Neural progenitor cell (in vitro differentiated cells): ENCODE measurements at regions not wholly inside any gene's neighbourhood (a gene's known extent, or its start where the extent isn't known, plus 50 kb on each side); places are given as distances from the start of the nearest gene placed in this dataset.
"Not testable (repeated sequence)": the region's sequence is repeated elsewhere in the genome, so short reads cannot be mapped to it uniquely, and the experiment has no call there.

Experiments used
- DNase-seq: peaks from one replicate; pipeline ENCODE4 v3.0.0-alpha.2; 2016; ENCODE audit warnings: low spot score
- H2AFZ ChIP-seq: fragments of 200-600 bp; sonication (generic); replicated peaks from 2 replicates; pipeline ENCODE4 v1.6.1; 2016; ENCODE audit warnings: antibody characterized with exemption
- H3F3A ChIP-seq: fragments of 200-600 bp; sonication (generic); 2 replicates; pipeline ENCODE4 v1.6.1; 2016; ENCODE audit warnings: antibody characterized with exemption, low read depth
- H3K27ac ChIP-seq: fragments of 200-600 bp; sonication (generic); 2 replicates; pipeline ENCODE4 v1.5.1; 2016; ENCODE audit warnings: mild to moderate bottlenecking
- H3K27me3 ChIP-seq: fragments of 200-600 bp; sonication (generic); 2 replicates; pipeline ENCODE4 v1.6.1; 2016; ENCODE audit warnings: mild to moderate bottlenecking, moderate library complexity
- H3K36me3 ChIP-seq: fragments of 200-600 bp; sonication (generic); 2 replicates; pipeline ENCODE4 v1.5.1; 2016
- H3K4me1 ChIP-seq: fragments of 200-600 bp; sonication (generic); 2 replicates; pipeline ENCODE4 v1.6.1; 2016; ENCODE audit warnings: mixed run types
- H3K4me2 ChIP-seq: fragments of 200-600 bp; sonication (generic); 2 replicates; pipeline ENCODE4 v1.6.1; 2016
- H3K4me3 ChIP-seq: fragments of 200-600 bp; sonication (generic); 2 replicates; pipeline ENCODE4 v1.5.1; 2016
- H3K79me2 ChIP-seq: fragments of 200-600 bp; sonication (generic); 2 replicates; pipeline ENCODE4 v1.6.1; 2016; ENCODE audit warnings: low read depth
- H3K9ac ChIP-seq: fragments of 200-600 bp; sonication (generic); 2 replicates; pipeline ENCODE4 v1.6.1; 2016
- H3K9me3 ChIP-seq: fragments of 200-600 bp; sonication (generic); 2 replicates; pipeline ENCODE4 v1.5.1; 2016; ENCODE audit warnings: low read depth
- H4K20me1 ChIP-seq: fragments of 200-600 bp; sonication (generic); 2 replicates; pipeline ENCODE4 v1.6.1; 2016; ENCODE audit warnings: low read depth
- H3K27ac Mint-ChIP-seq: 3 replicates; pipeline ENCODE4 v1.8.0; 2021; ENCODE audit warnings: mixed read lengths
- H3K27me3 Mint-ChIP-seq: 2 replicates; pipeline ENCODE4 v1.8.0; 2022; ENCODE audit warnings: low read depth, mild to moderate bottlenecking, inconsistent platforms, moderate library complexity, mixed read lengths; ENCODE audit not compliant: insufficient read depth
- H3K36me3 Mint-ChIP-seq: 3 replicates; pipeline ENCODE4 v1.8.0; 2021; ENCODE audit warnings: mixed read lengths
- H3K4me1 Mint-ChIP-seq: 3 replicates; pipeline ENCODE4 v1.8.0; 2021; ENCODE audit warnings: mixed read lengths
- H3K4me3 Mint-ChIP-seq: 3 replicates; pipeline ENCODE4 v1.8.0; 2021; ENCODE audit warnings: mild to moderate bottlenecking, moderate library complexity, mixed read lengths
- H3K9me3 Mint-ChIP-seq: 3 replicates; pipeline ENCODE4 v1.8.0; 2020; ENCODE audit warnings: mixed read lengths
- EZH2 ChIP-seq: fragments of 200-600 bp; sonication (generic); IDR thresholded peaks from 2 replicates; pipeline ENCODE4 v1.6.1; 2017; ENCODE audit warnings: antibody characterized with exemption, mild to moderate bottlenecking, moderate library complexity
- EZH2phosphoT487 ChIP-seq: fragments of 200-600 bp; sonication (generic); IDR thresholded peaks from 2 replicates; pipeline ENCODE4 v1.6.1; 2017; ENCODE audit warnings: antibody characterized with exemption
- TF ChIP-seq, protein P1 (sequence below): fragments of 200-600 bp; sonication (generic); IDR thresholded peaks from 2 replicates; pipeline ENCODE4 v1.5.1; 2017; ENCODE audit warnings: antibody characterized with exemption, mild to moderate bottlenecking

DNA sequence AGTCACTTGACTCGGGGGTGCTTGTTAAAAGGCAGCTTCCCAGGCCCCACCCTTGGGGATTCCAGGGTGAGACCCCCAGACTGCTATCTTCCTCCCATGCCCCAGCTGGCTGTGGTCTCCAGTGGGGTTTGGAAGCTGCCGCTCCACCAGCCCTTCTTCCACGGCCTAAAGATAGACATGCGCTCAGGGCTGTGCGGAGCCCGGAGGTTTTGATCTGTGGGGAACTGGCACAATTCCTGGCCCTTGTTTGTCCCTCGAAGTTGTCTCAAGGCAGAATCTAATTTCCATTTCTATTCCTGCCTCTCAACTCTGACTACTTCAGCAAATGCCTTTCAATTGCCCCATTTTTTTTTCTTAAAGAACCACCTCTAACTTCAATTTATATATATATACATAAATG is 120.7 kb upstream of the SRSF6 start:
- peaks cover 12% of the 10 kb centered on the region for H3K27me3 Mint-ChIP-seq
- no peak overlapping the region for H3K4me3 ChIP-seq

DNA sequence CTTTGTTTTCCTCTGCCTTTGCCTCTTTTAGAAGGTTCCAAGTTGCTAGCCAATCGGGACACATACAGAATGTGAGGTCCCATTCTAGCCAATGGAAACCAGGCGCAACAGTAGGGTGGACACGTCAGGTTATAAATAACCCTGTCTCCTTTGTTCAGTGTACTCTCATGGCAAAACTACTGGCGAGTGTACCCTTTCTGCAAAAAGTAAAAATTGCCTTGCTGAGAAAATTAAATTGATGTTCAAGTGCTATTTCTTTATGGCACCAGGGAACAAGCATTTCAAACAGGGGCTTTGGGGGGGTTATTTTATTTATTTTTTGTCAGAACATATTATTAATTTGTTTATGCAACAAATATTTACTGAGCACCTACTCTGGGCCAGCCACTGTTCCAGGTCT is 123.6 kb upstream of the SRSF6 start:
- H3K9ac ChIP-seq, result no peak overlapping the region
- H3K9me3 Mint-ChIP-seq, result peaks cover 30% of the 10 kb centered on the region
- no peaks in the 10 kb centered on the region for H3K9me3 ChIP-seq
- no peak overlapping the region for H3K27ac ChIP-seq
- H3K4me1 Mint-ChIP-seq, result no peaks in the 10 kb centered on the region
- no peaks in the 10 kb centered on the region for H4K20me1 ChIP-seq
- TF ChIP-seq EZH2, result no peak
- TF ChIP-seq, protein P1, sequence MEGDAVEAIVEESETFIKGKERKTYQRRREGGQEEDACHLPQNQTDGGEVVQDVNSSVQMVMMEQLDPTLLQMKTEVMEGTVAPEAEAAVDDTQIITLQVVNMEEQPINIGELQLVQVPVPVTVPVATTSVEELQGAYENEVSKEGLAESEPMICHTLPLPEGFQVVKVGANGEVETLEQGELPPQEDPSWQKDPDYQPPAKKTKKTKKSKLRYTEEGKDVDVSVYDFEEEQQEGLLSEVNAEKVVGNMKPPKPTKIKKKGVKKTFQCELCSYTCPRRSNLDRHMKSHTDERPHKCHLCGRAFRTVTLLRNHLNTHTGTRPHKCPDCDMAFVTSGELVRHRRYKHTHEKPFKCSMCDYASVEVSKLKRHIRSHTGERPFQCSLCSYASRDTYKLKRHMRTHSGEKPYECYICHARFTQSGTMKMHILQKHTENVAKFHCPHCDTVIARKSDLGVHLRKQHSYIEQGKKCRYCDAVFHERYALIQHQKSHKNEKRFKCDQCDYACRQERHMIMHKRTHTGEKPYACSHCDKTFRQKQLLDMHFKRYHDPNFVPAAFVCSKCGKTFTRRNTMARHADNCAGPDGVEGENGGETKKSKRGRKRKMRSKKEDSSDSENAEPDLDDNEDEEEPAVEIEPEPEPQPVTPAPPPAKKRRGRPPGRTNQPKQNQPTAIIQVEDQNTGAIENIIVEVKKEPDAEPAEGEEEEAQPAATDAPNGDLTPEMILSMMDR, result no peak
- no peak for TF ChIP-seq EZH2phosphoT487
- H2AFZ ChIP-seq, result no peak overlapping the region
- no peak overlapping the region for H3K27ac Mint-ChIP-seq
- H3K36me3 ChIP-seq, result no peaks in the 10 kb centered on the region
- H3K4me3 Mint-ChIP-seq, result no peak overlapping the region
- H3K4me2 ChIP-seq, result no peak overlapping the region
- H3K4me3 ChIP-seq, result no peak overlapping the region
- H3K36me3 Mint-ChIP-seq, result peaks cover 3% of the 10 kb centered on the region
- DNase-seq, result no peak
- H3K27me3 Mint-ChIP-seq, result peaks cover 9% of the 10 kb centered on the region
- H3F3A ChIP-seq, result no peaks in the 10 kb centered on the region
- no peaks in the 10 kb centered on the region for H3K27me3 ChIP-seq
- H3K4me1 ChIP-seq, result no peaks in the 10 kb centered on the region
- H3K79me2 ChIP-seq, result no peaks in the 10 kb centered on the region

More for the DNA sequence above, 120.7 kb upstream of the SRSF6 start:
- H3K4me3 Mint-ChIP-seq, result no peak overlapping the region
- peaks cover 3% of the 10 kb centered on the region for H3K36me3 Mint-ChIP-seq
- Histone ChIP-seq H3K4me2 (no peak overlapping the region), H3K79me2 (no peaks in the 10 kb centered on the region), H3K27ac (no peak overlapping the region), H3K9me3 (peaks cover 3% of the 10 kb centered on the region), H4K20me1 (no peaks in the 10 kb centered on the region), H3K9ac (no peak overlapping the region), H3F3A (no peaks in the 10 kb centered on the region), H2AFZ (no peak overlapping the region), H3K27me3 (no peaks in the 10 kb centered on the region), H3K36me3 (no peaks in the 10 kb centered on the region), H3K4me1 (no peaks in the 10 kb centered on the region)
- H3K4me1 Mint-ChIP-seq, result no peaks in the 10 kb centered on the region
- DNase-seq, result no peak
- H3K9me3 Mint-ChIP-seq, result peaks cover 36% of the 10 kb centered on the region
- TF ChIP-seq EZH2phosphoT487, result no peak
- no peak for TF ChIP-seq EZH2
- TF ChIP-seq, protein P1, result no peak
- no peak overlapping the region for H3K27ac Mint-ChIP-seq

- no peaks in the 10 kb centered on the region for H3K4me1 ChIP-seq
- no peaks in the 10 kb centered on the region for H3K27me3 ChIP-seq
- H2AFZ ChIP-seq, result no peak overlapping the region
- no peaks in the 10 kb centered on the region for H3K36me3 ChIP-seq
- no peaks in the 10 kb centered on the region for H3K9me3 ChIP-seq
- H3K4me3 ChIP-seq, result no peak overlapping the region
- peaks cover 28% of the 10 kb centered on the region for H3K9me3 Mint-ChIP-seq
- H3K27ac Mint-ChIP-seq, result no peak overlapping the region
- no peaks in the 10 kb centered on the region for H3K4me1 Mint-ChIP-seq
- H3K4me2 ChIP-seq, result no peak overlapping the region
- H3K4me3 Mint-ChIP-seq, result no peak overlapping the region
- no peaks in the 10 kb centered on the region for H3K79me2 ChIP-seq
- TF ChIP-seq EZH2phosphoT487 (no peak), EZH2 (no peak)
- TF ChIP-seq, protein P1, result no peak
- H4K20me1 ChIP-seq, result no peaks in the 10 kb centered on the region
- no peak overlapping the region for H3K27ac ChIP-seq
- H3K36me3 Mint-ChIP-seq, result peaks cover 3% of the 10 kb centered on the region
- DNase-seq, result no peak
- no peaks in the 10 kb centered on the region for H3F3A ChIP-seq
- no peak overlapping the region for H3K9ac ChIP-seq
- peaks cover 9% of the 10 kb centered on the region for H3K27me3 Mint-ChIP-seq
These were observed 125.8 kb upstream of the SRSF6 start for GRCh38 chr20:43331906-43332305.

- H3K4me1 ChIP-seq, result no peaks in the 10 kb centered on the region
- H3K4me2 ChIP-seq, result no peak overlapping the region
- H3K79me2 ChIP-seq, result no peaks in the 10 kb centered on the region
- H3K9ac ChIP-seq, result no peak overlapping the region
- no peaks in the 10 kb centered on the region for H3K27me3 ChIP-seq
- H3F3A ChIP-seq, result no peaks in the 10 kb centered on the region
- Mint-ChIP-seq H3K36me3 (no peaks in the 10 kb centered on the region), H3K4me1 (no peaks in the 10 kb centered on the region), H3K27me3 (peaks cover 2% of the 10 kb centered on the region), H3K27ac (no peak overlapping the region), H3K4me3 (no peak overlapping the region), H3K9me3 (peaks cover 10% of the 10 kb centered on the region)
- H3K4me3 ChIP-seq, result no peak overlapping the region
- H4K20me1 ChIP-seq, result no peaks in the 10 kb centered on the region
- no peak overlapping the region for H2AFZ ChIP-seq
- H3K36me3 ChIP-seq, result no peaks in the 10 kb centered on the region
- no peak for DNase-seq
- no peaks in the 10 kb centered on the region for H3K9me3 ChIP-seq
- no peak for TF ChIP-seq EZH2phosphoT487
- TF ChIP-seq, protein P1, result no peak
- TF ChIP-seq EZH2, result no peak
- no peak overlapping the region for H3K27ac ChIP-seq
These were observed 129.0 kb upstream of the SRSF6 start for GRCh38 chr20:43328697-43329096.

- H3K36me3 ChIP-seq, H3K4me1 ChIP-seq: not testable (repeated sequence)
These were observed 130.5 kb upstream of the SRSF6 start for GRCh38 chr20:43327234-43327633.

More at GRCh38 chr20:43327234-43327633, 130.5 kb upstream of the SRSF6 start:
- H3K9me3 Mint-ChIP-seq, H3K27ac ChIP-seq, H3K27me3 ChIP-seq, H3K4me1 Mint-ChIP-seq, H3K27me3 Mint-ChIP-seq, H3K4me2 ChIP-seq, H3K9ac ChIP-seq, H3K9me3 ChIP-seq, H3F3A ChIP-seq, H3K4me3 Mint-ChIP-seq, H4K20me1 ChIP-seq, H3K36me3 Mint-ChIP-seq, DNase-seq, H3K4me3 ChIP-seq, H3K79me2 ChIP-seq, H3K27ac Mint-ChIP-seq, H2AFZ ChIP-seq: not testable (repeated sequence)
